NCI-H524 (cell line): ENCODE measurements at regions not wholly inside any gene's neighbourhood (a gene's known extent, or its start where the extent isn't known, plus 50 kb on each side); places are given as distances from the start of the nearest gene placed in this dataset.

ENCODE experiments used
- DNase-seq, 2 experiments: peaks; one replicate each; lab custom pipeline; 2025; lab: John Stamatoyannopoulos, UW

DNA sequence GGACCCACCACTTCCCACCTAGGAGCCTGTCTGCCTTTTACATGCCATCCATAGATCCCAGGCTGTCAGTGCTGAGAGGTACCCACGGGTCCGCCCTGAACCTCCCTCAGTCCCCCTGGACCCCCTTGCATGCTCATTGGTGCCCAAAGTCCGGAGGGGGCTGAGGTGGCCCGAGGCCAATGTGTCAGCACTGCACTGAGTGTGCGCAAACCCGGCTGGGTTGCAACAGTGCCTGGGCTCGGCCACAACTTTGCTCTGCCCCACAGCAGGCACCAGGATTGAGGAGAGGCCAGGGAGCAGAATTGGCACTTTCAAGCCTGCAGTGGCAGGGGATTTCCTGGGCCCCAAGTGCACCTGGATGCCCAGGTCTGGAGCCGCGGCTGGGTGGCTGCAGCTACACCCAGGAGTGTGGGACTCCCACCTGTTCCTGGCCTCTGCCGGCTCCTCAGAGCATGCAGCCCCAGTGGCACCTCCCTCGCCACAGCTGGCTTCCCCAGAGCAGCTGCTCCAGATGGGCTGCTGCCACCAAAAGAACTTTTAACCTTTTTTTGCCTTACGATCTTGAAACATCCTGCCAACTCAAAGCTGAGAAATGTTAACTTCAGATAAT lies 837.0 kb downstream of the SLITRK6 start:
- DNase-seq = no peak

DNA sequence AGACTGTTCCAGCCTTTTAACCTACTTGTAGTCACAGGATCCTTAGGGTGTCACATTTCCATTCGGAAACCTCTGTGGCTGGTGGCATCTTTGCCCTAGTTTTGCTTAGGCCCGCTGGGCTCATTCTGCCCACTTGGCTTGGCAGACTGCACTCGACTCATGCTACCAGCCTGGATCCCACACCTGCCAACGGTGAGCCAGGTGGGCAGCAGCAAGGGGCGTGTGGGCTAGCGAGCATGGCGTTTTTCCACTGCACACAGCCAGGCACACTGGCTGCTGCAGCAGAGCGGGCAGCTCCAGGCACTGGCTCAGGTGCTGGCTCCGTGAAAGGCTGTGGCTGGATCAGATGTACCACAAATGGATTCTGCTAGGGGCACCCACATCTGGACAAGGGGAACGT lies 838.2 kb downstream of the SLITRK6 start:
- no peak for DNase-seq

DNA sequence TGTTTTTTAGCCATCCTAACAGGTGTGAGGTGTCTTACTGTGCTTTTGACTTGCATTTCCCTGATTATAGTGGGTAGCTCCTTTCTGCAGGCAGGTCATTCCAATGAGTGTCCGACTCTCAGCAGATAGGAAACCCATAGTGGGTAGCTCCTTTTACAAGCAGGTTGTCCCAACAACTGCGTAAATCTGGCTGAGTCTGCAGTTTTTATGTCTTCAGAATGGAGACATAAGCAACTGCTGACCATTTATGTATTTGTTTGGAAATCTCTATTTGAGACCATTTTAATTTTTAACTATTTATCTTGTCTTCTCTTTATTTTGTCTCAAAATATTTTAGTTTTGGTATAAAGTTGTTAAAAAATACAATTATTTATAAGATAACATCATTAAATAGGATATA lies 839.4 kb downstream of the SLITRK6 start:
- DNase-seq = no peak

- DNase-seq = no peak
Measured at GRCh38 chr13:84954636-84955035, 844.6 kb downstream of the SLITRK6 start.

DNA sequence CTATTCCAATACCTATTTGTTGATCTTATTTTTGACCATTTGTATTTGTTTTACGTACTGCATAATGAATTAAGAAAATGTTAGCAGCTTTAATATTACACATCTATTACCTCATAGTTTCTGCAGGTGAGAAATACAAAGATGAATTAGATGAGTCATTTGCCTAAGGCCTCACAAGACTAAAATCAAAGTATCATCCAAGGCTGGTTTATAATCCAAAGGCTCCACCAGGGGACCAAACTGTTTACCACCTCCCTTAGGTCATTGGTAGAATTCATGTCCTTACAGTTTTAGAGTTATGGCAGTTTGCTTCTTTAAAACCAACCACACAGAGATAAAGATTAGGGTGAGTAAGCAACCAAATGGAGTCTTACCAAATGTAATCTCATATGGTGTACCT lies 848.1 kb downstream of the SLITRK6 start:
- DNase-seq = no peak

- DNase-seq = no peak
Measured at GRCh38 chr13:84946192-84946591, 853.0 kb downstream of the SLITRK6 start.

DNA sequence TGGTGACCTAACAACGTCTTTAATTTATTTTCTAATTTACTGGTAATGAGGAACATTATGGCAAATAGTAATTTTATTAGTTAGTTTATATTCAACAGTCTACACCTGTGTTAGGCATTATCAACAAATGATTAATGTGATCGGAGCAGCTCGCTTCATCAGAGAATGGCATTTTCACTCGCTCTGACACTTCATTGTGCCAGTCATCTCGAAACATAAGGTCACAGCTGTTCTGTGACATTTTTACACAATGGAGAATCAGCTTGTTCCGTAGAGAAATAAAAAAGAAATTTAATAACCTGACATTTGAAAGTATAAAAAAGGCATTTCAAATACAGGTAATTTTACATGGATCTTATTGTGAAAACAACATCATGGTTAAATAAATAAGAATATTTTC lies 858.4 kb downstream of the SLITRK6 start:
- DNase-seq = no peak

DNA sequence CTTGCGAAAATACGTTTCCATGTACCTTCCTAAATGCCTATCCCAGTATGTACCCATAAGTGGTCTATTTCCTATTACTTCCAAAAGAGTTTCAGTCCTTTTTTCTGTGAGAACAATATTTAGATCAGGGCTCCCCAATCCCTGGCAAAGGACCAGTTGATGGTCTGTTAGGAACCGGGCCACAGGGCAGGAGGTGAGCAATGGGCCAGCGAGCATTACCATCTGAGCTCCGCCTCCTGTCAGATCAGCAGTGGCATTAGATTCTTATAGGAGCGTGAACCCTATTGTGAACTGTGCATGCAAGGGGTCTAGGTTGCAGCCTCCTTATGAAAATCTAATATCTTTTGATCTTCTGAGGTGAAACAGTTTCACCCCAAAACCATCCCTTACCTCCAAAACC lies 859.1 kb downstream of the SLITRK6 start:
- no peak for DNase-seq

- no peak for DNase-seq
Measured at GRCh38 chr13:84934911-84935310, 864.3 kb downstream of the SLITRK6 start.

GRCh38 chr13:84933797-84934196 lies 865.4 kb downstream of the SLITRK6 start:
- DNase-seq = no peak

- DNase-seq = no peak
Measured at GRCh38 chr13:84931264-84931663, 868.0 kb downstream of the SLITRK6 start.

- DNase-seq = no peak
Measured at GRCh38 chr13:84927442-84928169, 871.6 kb downstream of the SLITRK6 start.

- no peak for DNase-seq
Measured at GRCh38 chr13:84925443-84925842, 873.8 kb downstream of the SLITRK6 start.

DNA sequence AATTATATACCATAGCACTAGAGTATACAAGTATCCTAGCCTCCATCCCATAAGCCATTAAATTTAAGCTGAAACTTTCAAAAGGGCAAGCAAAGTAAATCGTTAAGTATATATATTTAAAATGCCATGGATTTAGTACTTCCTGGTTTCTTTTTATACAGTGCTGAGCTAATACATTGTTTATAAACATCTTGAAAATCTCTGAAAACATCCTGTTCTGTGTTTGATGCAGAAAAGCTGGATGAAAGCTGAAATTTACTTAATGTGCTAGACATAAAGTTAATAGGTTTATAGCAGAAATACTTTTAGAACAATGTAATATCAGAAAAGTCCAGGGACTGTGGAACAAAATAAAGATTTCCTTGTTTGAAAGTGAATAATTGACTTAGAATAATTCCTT lies 875.4 kb downstream of the SLITRK6 start:
- no peak for DNase-seq

DNA sequence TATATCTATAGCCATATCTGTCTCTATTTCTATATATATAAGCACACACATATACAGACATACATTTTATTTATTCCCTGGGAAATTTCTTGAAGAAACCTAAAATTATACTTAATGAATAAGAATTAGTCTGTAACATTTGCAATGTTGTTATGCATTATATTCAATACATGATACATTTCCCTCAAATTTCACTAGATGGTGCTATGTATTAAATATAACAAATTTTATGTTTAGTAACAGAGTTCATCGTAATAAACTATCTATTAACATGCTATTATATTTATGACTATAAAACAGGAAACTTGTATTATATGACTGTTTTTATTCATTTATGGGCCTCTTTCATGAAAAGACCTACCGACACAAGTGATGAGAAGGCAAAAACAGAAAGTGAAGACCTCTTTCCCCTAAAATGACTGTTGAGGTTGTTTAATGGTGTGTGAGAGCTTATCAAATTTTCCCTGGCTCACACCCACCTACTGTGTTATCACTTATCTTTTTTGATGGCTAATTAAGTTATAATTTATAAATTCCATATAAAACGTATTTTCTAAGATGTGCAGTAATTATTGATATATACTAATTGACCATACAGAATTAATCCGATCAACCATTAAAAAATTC lies 881.9 kb downstream of the SLITRK6 start:
- peak in 1 of 2 experiments; percentile 28 for DNase-seq

GRCh38 chr13:84912720-84913119 lies 886.5 kb downstream of the SLITRK6 start:
- DNase-seq = no peak

- no peak for DNase-seq
Measured at GRCh38 chr13:84910423-84910822, 888.8 kb downstream of the SLITRK6 start.

GRCh38 chr13:84903391-84903790 lies 895.8 kb downstream of the SLITRK6 start:
- no peak for DNase-seq

- DNase-seq = peak in 1 of 2 experiments; percentile 42
Measured at GRCh38 chr13:84902243-84902642, 897.0 kb downstream of the SLITRK6 start.

GRCh38 chr13:84896128-84896527 lies 903.1 kb downstream of the SLITRK6 start:
- DNase-seq = peak in 1 of 2 experiments; percentile 55

- DNase-seq = no peak
Measured at GRCh38 chr13:84894749-84895148, 904.5 kb downstream of the SLITRK6 start.

DNA sequence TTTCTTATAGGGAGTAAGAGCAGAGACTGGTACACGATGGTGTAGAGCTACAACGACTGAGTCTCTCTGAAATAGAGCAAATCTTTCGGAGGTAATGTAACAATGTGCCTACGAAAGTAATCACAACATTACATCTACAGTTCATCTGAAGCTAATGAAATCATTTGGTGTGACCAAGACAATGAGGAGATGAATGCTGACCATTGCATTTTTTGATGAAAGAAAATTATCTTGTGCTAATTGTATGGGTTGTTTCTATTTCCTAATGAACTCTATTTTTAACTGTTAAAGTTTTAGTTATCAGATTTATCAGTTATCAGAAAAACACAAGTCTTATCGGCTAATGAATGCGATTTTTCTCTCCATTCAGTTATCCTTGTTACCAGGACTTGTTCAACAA lies 913.4 kb downstream of the SLITRK6 start:
- no peak for DNase-seq

DNA sequence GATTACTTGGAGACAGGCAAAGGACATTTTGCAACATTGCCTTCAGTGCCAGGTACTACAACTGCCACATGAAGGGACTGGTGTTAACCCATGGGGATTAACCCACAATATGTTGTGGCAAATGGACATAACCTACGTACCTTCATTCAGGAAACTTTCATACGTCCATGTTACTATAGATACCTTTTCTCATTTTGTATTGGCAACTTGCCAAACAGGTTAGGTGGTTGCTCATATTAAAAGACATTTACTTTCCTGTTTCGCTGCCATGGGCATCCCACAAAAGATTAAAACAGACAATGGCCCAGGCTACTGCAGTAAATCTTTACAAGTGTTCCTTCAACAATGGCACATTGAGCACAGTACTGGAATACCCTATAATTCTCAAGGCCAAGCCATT lies 925.3 kb downstream of the SLITRK6 start:
- peak in 1 of 2 experiments; percentile 17 for DNase-seq
